IMR-90 (cell line): ENCODE measurements at regions not wholly inside any gene's neighbourhood (a gene's known extent, or its start where the extent isn't known, plus 50 kb on each side); places are given as distances from the start of the nearest gene placed in this dataset.

Experiments
- POLR2A ChIP-seq: IDR thresholded peaks from 2 replicates; pipeline ENCODE4 v1.6.1; 2012; ENCODE audit warnings: mild to moderate bottlenecking, low read depth, low read length
- SMC3 ChIP-seq: fragments of 150-350 bp; IDR thresholded peaks from 2 replicates; pipeline ENCODE4 v1.6.1; 2016; ENCODE audit warnings: low read depth, mild to moderate bottlenecking, antibody characterized with exemption, low read length, moderate library complexity
- TF ChIP-seq, protein P1 (sequence below): conservative IDR thresholded peaks from 2 replicates; pipeline ENCODE4 v1.5.1; 2012; ENCODE audit warnings: mild to moderate bottlenecking, low read depth, low read length, improper control_type of control experiment

DNA sequence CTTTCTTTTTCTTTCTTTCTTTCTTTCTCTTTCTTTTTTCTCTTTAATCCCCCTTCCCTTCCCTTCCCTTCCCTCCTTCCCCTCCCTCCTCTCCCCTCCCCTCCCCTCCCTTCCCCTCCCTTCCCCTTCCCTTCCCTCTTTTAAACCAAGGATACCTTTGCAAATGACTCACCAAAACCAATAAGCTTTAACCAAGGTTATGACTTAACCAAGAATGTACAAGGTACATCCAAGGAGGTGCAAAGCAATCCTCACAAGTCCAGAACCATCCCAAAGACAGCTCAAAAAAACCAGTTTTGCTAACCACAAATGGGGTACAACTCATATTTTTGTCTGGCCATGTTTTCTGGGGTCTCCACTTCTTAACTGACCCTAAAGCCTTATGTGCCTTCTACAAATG lies 174.7 kb upstream of the PPP1R2C start:
- TF ChIP-seq SMC3 (no peak), POLR2A (no peak)
- TF ChIP-seq, protein P1, sequence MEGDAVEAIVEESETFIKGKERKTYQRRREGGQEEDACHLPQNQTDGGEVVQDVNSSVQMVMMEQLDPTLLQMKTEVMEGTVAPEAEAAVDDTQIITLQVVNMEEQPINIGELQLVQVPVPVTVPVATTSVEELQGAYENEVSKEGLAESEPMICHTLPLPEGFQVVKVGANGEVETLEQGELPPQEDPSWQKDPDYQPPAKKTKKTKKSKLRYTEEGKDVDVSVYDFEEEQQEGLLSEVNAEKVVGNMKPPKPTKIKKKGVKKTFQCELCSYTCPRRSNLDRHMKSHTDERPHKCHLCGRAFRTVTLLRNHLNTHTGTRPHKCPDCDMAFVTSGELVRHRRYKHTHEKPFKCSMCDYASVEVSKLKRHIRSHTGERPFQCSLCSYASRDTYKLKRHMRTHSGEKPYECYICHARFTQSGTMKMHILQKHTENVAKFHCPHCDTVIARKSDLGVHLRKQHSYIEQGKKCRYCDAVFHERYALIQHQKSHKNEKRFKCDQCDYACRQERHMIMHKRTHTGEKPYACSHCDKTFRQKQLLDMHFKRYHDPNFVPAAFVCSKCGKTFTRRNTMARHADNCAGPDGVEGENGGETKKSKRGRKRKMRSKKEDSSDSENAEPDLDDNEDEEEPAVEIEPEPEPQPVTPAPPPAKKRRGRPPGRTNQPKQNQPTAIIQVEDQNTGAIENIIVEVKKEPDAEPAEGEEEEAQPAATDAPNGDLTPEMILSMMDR = no peak
